H9 (cell line): ENCODE measurements at regions not wholly inside any gene's neighbourhood (a gene's known extent, or its start where the extent isn't known, plus 50 kb on each side); places are given as distances from the start of the nearest gene placed in this dataset.

Experiments
- DNase-seq: peaks from one replicate; pipeline ENCODE4 v3.0.0-alpha.2; 2017
- H2AFZ ChIP-seq: one replicate; pipeline ENCODE4 v1.6.1; 2013; ENCODE audit warnings: mild to moderate bottlenecking, low read length, control low read depth, moderate library complexity
- H2AK5ac ChIP-seq: 2 replicates; pipeline ENCODE4 v1.6.1; 2013; ENCODE audit warnings: low read length, control low read depth, mixed read lengths; ENCODE audit not compliant: insufficient read length
- H2BK120ac ChIP-seq: one replicate; pipeline ENCODE4 v1.6.1; 2013; ENCODE audit warnings: low read depth, mild to moderate bottlenecking, low read length, control low read depth, inconsistent platforms; ENCODE audit not compliant: poor library complexity, severe bottlenecking
- H2BK12ac ChIP-seq: 2 replicates; pipeline ENCODE4 v1.6.1; 2013; ENCODE audit warnings: low read length, control low read depth, mixed read lengths, low read depth; ENCODE audit not compliant: insufficient read length
- H2BK15ac ChIP-seq: 2 replicates; pipeline ENCODE4 v1.6.1; 2013; ENCODE audit warnings: low read depth, low read length, control low read depth
- H2BK20ac ChIP-seq: one replicate; pipeline ENCODE4 v1.6.1; 2013; ENCODE audit warnings: low read depth, mild to moderate bottlenecking, low read length, control low read depth, inconsistent platforms; ENCODE audit not compliant: poor library complexity, severe bottlenecking
- H2BK5ac ChIP-seq: 2 replicates; pipeline ENCODE4 v1.6.1; 2013; ENCODE audit warnings: low read length, control low read depth, mixed read lengths; ENCODE audit not compliant: insufficient read length
- H3K14ac ChIP-seq: 2 replicates; pipeline ENCODE4 v1.6.1; 2013; ENCODE audit warnings: low read length, control low read depth; ENCODE audit not compliant: insufficient read depth
- H3K18ac ChIP-seq: 2 replicates; pipeline ENCODE4 v1.6.1; 2013; ENCODE audit warnings: low read depth, mild to moderate bottlenecking, mixed read lengths, low read length, control low read depth; ENCODE audit not compliant: insufficient read length
- H3K23ac ChIP-seq: 2 replicates; pipeline ENCODE4 v1.6.1; 2013; ENCODE audit warnings: low read length, control low read depth, mixed read lengths, low read depth; ENCODE audit not compliant: insufficient read length
- H3K23me2 ChIP-seq: 2 replicates; pipeline ENCODE4 v1.6.1; 2013; ENCODE audit warnings: low read depth, mild to moderate bottlenecking, mixed read lengths, low read length, control low read depth; ENCODE audit not compliant: insufficient read length, poor library complexity, severe bottlenecking
- H3K27ac ChIP-seq: 2 replicates; pipeline ENCODE4 v1.5.1; 2013; ENCODE audit warnings: low read length, control low read depth, mixed read lengths, low read depth; ENCODE audit not compliant: insufficient read length
- H3K27me3 ChIP-seq: 2 replicates; pipeline ENCODE4 v1.6.1; 2013; ENCODE audit warnings: low read length, control low read depth, inconsistent platforms; ENCODE audit not compliant: insufficient read depth
- H3K4ac ChIP-seq: 2 replicates; pipeline ENCODE4 v1.6.1; 2013; ENCODE audit warnings: low read depth, mild to moderate bottlenecking, control low read depth, inconsistent platforms, low read length, moderate library complexity
- H3K4me1 ChIP-seq: 2 replicates; pipeline ENCODE4 v1.6.1; 2013; ENCODE audit warnings: low read length, control low read depth, inconsistent platforms; ENCODE audit not compliant: insufficient read depth
- H3K4me2 ChIP-seq: 2 replicates; pipeline ENCODE4 v1.6.1; 2013; ENCODE audit warnings: low read length, control low read depth, mixed read lengths; ENCODE audit not compliant: insufficient read length, insufficient read depth
- H3K56ac ChIP-seq: 2 replicates; pipeline ENCODE4 v1.6.1; 2013; ENCODE audit warnings: low read depth, mild to moderate bottlenecking, mixed read lengths, low read length, control low read depth; ENCODE audit not compliant: insufficient read length
- H3K79me1 ChIP-seq: 2 replicates; pipeline ENCODE4 v1.6.1; 2013; ENCODE audit warnings: low read depth, mild to moderate bottlenecking, moderate library complexity, low read length, control low read depth, inconsistent platforms; ENCODE audit not compliant: insufficient read depth, poor library complexity, severe bottlenecking
- H3K79me2 ChIP-seq: 2 replicates; pipeline ENCODE4 v1.6.1; 2013; ENCODE audit warnings: low read length, control low read depth, inconsistent platforms; ENCODE audit not compliant: insufficient read depth
- H3K9ac ChIP-seq: 2 replicates; pipeline ENCODE4 v1.6.1; 2013; ENCODE audit warnings: low read length, control low read depth, mixed read lengths; ENCODE audit not compliant: insufficient read length; ENCODE audit errors: extremely low read depth
- H3K9me3 ChIP-seq: one replicate; pipeline ENCODE4 v1.6.1; 2013; ENCODE audit warnings: low read depth, low read length, inconsistent platforms; ENCODE audit not compliant: control insufficient read depth
- H3T11ph ChIP-seq: one replicate; pipeline ENCODE4 v1.6.1; 2013; ENCODE audit warnings: mild to moderate bottlenecking, low read length, control low read depth, inconsistent platforms
- H4K20me1 ChIP-seq: one replicate; pipeline ENCODE4 v1.6.1; 2013; ENCODE audit not compliant: control insufficient read depth, insufficient read length, insufficient read depth
- H4K5ac ChIP-seq: 2 replicates; pipeline ENCODE4 v1.6.1; 2013; ENCODE audit warnings: low read depth, mild to moderate bottlenecking, mixed read lengths, low read length, control low read depth; ENCODE audit not compliant: insufficient read length
- H4K8ac ChIP-seq: replicated peaks from 2 replicates; pipeline ENCODE4 v1.6.1; 2013; ENCODE audit warnings: low read length, control low read depth, mixed read lengths, low read depth; ENCODE audit not compliant: insufficient read length
- H4K91ac ChIP-seq: 2 replicates; pipeline ENCODE4 v1.6.1; 2013; ENCODE audit warnings: low read depth, mild to moderate bottlenecking, moderate library complexity, mixed read lengths, low read length, control low read depth; ENCODE audit not compliant: insufficient read length
- H3K27ac Mint-ChIP-seq, 3 experiments: 2 replicates in 2 of 3; 3 replicates in 1 of 3; pipeline ENCODE4 v1.8.0; 2020 to 2021; ENCODE audit warnings: mixed read lengths in 3 of 3, mild to moderate bottlenecking in 1 of 3, moderate library complexity in 1 of 3
- H3K27me3 Mint-ChIP-seq: 2 replicates; pipeline ENCODE4 v1.8.0; 2021; ENCODE audit warnings: low read depth, mild to moderate bottlenecking, moderate library complexity, mixed read lengths
- H3K36me3 Mint-ChIP-seq, 3 experiments: 2 replicates in 2 of 3; 3 replicates in 1 of 3; pipeline ENCODE4 v1.8.0; 2020 to 2021; ENCODE audit warnings: low read depth in 3 of 3, mixed read lengths in 3 of 3; ENCODE audit not compliant: insufficient read depth in 1 of 3
- H3K4me1 Mint-ChIP-seq, 2 experiments: 2 replicates each; pipeline ENCODE4 v1.8.0; 2020; ENCODE audit warnings: mixed read lengths in 2 of 2
- H3K4me3 Mint-ChIP-seq, 2 experiments: 2 replicates in 1 of 2; 3 replicates in 1 of 2; pipeline ENCODE4 v1.8.0; 2020 to 2021; ENCODE audit warnings: mild to moderate bottlenecking in 2 of 2, mixed read lengths in 2 of 2, moderate library complexity in 1 of 2
- H3K9me3 Mint-ChIP-seq, 2 experiments: 2 replicates in 1 of 2; 3 replicates in 1 of 2; pipeline ENCODE4 v1.8.0; 2020; ENCODE audit warnings: mild to moderate bottlenecking in 2 of 2, mixed read lengths in 2 of 2, moderate library complexity in 1 of 2
- WGBS: extraction: QIAGEN DNeasy Blood & Tissue Kit; methylation state at CpG from one replicate; pipeline ENCODE4 v1.1.7; 2013; ENCODE audit warnings: missing lambda C conversion rate, low lambda C conversion rate, mixed read lengths; ENCODE audit not compliant: insufficient read length; ENCODE audit errors: extremely low coverage; 5-methylcytosine and 5-hydroxymethylcytosine counted together
- TF ChIP-seq, protein P1 (sequence below): fragments of 200-600 bp; sonication (generic); conservative IDR thresholded peaks from 3 replicates; pipeline ENCODE4 v1.8.0; 2021; ENCODE audit warnings: antibody characterized with exemption, mild to moderate bottlenecking

DNA sequence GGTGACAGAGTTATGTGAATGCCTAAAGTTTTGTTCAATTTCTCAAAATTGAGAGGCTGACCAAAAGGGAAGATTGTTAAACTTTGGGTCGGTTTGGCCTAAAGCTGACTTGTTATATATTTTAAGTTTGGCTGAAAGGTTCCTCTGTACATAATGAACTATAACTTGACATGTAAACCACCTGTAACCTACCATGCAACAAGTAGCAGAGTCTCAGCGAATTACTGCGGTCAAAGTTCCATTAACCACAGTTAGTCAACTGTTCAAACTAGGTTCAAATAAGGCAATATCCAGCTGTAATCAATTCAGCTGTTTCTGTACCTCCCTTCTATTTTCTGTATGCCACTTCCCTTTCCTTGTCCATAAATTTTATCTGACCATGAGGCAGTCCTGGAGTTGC is 325.1 kb upstream of the NMUR2 start:
- Mint-ChIP-seq H3K27me3 (no peaks in the 10 kb centered on the region; the same call in 1 of the 2 replicates), H3K4me1 (peaks cover 3% of the 10 kb centered on the region in 2 experiments; a peak in 1 of 4 replicates), H3K36me3 (no peaks in the 10 kb centered on the region; a peak in 1 of 7 replicates), H3K27ac (no peak overlapping the region), H3K9me3 (peaks cover 3 to 4% of the 10 kb centered on the region in 2 experiments; a peak in 1 of 5 replicates), H3K4me3 (no peak overlapping the region)
- no peak overlapping the region for H3K56ac ChIP-seq
- no peak overlapping the region for H4K91ac ChIP-seq
- H3K18ac ChIP-seq, result no peak overlapping the region
- H2BK20ac ChIP-seq, result no peak overlapping the region
- no peaks in the 10 kb centered on the region for H3K79me2 ChIP-seq
- H4K8ac ChIP-seq, result no peak overlapping the region
- no peak overlapping the region for H3K23ac ChIP-seq
- no peak overlapping the region for H3K9ac ChIP-seq
- H2BK120ac ChIP-seq, result no peak overlapping the region
- WGBS, result no CpG with 5 or more reads among the region's 3 CpGs
- no peak overlapping the region for H3K4me2 ChIP-seq
- H3K4ac ChIP-seq, result no peak overlapping the region
- no peaks in the 10 kb centered on the region for H3K23me2 ChIP-seq
- no peaks in the 10 kb centered on the region for H4K20me1 ChIP-seq
- no peaks in the 10 kb centered on the region for H3K27me3 ChIP-seq
- no peak overlapping the region for H2AK5ac ChIP-seq
- no peak overlapping the region for H2BK12ac ChIP-seq
- H3K27ac ChIP-seq, result no peak overlapping the region
- TF ChIP-seq, protein P1, sequence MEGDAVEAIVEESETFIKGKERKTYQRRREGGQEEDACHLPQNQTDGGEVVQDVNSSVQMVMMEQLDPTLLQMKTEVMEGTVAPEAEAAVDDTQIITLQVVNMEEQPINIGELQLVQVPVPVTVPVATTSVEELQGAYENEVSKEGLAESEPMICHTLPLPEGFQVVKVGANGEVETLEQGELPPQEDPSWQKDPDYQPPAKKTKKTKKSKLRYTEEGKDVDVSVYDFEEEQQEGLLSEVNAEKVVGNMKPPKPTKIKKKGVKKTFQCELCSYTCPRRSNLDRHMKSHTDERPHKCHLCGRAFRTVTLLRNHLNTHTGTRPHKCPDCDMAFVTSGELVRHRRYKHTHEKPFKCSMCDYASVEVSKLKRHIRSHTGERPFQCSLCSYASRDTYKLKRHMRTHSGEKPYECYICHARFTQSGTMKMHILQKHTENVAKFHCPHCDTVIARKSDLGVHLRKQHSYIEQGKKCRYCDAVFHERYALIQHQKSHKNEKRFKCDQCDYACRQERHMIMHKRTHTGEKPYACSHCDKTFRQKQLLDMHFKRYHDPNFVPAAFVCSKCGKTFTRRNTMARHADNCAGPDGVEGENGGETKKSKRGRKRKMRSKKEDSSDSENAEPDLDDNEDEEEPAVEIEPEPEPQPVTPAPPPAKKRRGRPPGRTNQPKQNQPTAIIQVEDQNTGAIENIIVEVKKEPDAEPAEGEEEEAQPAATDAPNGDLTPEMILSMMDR, result no peak
- DNase-seq, result no peak
- no peak overlapping the region for H3K14ac ChIP-seq
- no peak overlapping the region for H2AFZ ChIP-seq
- H3K79me1 ChIP-seq, result no peaks in the 10 kb centered on the region
- no peaks in the 10 kb centered on the region for H3K9me3 ChIP-seq
- H3T11ph ChIP-seq, result no peak overlapping the region
- H3K4me1 ChIP-seq, result no peaks in the 10 kb centered on the region
- no peak overlapping the region for H2BK15ac ChIP-seq
- H2BK5ac ChIP-seq, result no peak overlapping the region
- no peak overlapping the region for H4K5ac ChIP-seq
